Stimulated activated memory B cell treated with anti-CD40 and anti-IgM and Interleukin-4, amounts not matched to agents 10 μg/mL and 1 μg/mL and 100 μg/mL, for 72 hours (primary cell): ENCODE measurements at regions not wholly inside any gene's neighbourhood (a gene's known extent, or its start where the extent isn't known, plus 50 kb on each side); places are given as distances from the start of the nearest gene placed in this dataset.

Experiments
- ATAC-seq: fragments of 150-1000 bp; cut with Tn5 transposase; 2 replicates; pipeline ENCODE4 v1.10.0; 2021
- H3K27ac Mint-ChIP-seq: one replicate; pipeline ENCODE4 v1.8.0; 2022; ENCODE audit warnings: mild to moderate bottlenecking, mixed read lengths
- H3K27me3 Mint-ChIP-seq: one replicate; pipeline ENCODE4 v1.8.0; 2022; ENCODE audit warnings: mixed read lengths
- H3K36me3 Mint-ChIP-seq: one replicate; pipeline ENCODE4 v1.8.0; 2022; ENCODE audit warnings: mixed read lengths
- H3K4me1 Mint-ChIP-seq: one replicate; pipeline ENCODE4 v1.8.0; 2022; ENCODE audit warnings: mixed read lengths
- H3K4me3 Mint-ChIP-seq: one replicate; pipeline ENCODE4 v1.8.0; 2022; ENCODE audit warnings: mild to moderate bottlenecking, moderate library complexity, mixed read lengths
- H3K9me3 Mint-ChIP-seq: one replicate; pipeline ENCODE4 v1.8.0; 2022; ENCODE audit warnings: mixed read lengths

DNA sequence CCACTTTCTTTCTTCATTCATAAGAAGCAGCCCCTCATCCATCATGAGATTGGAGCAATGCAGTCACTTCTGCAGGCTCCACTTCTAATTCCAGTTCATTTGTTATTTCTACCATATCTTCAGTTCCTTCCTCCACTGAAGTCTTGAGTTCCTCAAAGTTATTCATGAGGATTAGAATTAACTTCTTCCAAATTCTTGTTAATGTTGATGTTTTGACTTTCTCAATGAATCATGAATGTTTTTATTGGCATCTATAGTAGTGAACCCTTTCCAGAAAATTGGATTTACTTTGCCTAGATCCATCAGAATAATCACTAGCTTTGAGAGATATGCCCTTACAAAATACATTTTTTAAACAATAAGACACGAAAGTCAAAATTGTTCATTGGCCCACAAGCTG, 2567.7 kb upstream of the PCDH20 start:
- Mint-ChIP-seq H3K4me3 (no peak overlapping the region), H3K9me3 (no peaks in the 10 kb centered on the region), H3K4me1 (no peaks in the 10 kb centered on the region), H3K27ac (no peak overlapping the region), H3K36me3 (no peaks in the 10 kb centered on the region), H3K27me3 (no peaks in the 10 kb centered on the region)
- ATAC-seq = no peak

GRCh38 chr13:63979951-63980350, 2564.3 kb upstream of the PCDH20 start:
- Mint-ChIP-seq H3K4me3 (no peak overlapping the region), H3K27ac (no peak overlapping the region), H3K9me3 (peaks cover 3% of the 10 kb centered on the region)

DNA sequence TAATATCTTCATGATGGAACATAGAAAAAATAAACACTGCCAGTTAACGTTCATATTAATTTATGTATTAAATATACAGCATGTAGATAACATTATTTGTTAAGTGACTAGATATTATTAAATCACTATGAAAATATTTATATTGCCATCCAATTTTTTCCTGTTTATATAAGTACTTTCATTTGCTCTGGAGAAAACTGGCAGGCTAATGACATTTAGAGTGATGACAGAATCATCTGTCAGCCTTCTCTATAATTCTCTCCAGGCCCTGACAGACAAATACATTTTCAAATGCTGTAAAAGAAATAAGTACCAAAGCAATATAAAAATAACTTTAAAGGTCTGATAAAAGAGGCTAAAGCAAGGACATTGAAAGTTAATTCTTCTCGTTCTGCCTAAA, 2556.7 kb upstream of the PCDH20 start:
- no peak overlapping the region for H3K4me3 Mint-ChIP-seq
- no peaks in the 10 kb centered on the region for H3K36me3 Mint-ChIP-seq
- H3K27me3 Mint-ChIP-seq = no peaks in the 10 kb centered on the region
- no peak for ATAC-seq
- peaks cover 19% of the 10 kb centered on the region for H3K9me3 Mint-ChIP-seq
- H3K27ac Mint-ChIP-seq = no peak overlapping the region
- H3K4me1 Mint-ChIP-seq = no peaks in the 10 kb centered on the region

More at GRCh38 chr13:63979951-63980350, 2564.3 kb upstream of the PCDH20 start:
- Mint-ChIP-seq H3K4me1 (no peaks in the 10 kb centered on the region), H3K27me3 (no peaks in the 10 kb centered on the region), H3K36me3 (no peaks in the 10 kb centered on the region)
- no peak for ATAC-seq

DNA sequence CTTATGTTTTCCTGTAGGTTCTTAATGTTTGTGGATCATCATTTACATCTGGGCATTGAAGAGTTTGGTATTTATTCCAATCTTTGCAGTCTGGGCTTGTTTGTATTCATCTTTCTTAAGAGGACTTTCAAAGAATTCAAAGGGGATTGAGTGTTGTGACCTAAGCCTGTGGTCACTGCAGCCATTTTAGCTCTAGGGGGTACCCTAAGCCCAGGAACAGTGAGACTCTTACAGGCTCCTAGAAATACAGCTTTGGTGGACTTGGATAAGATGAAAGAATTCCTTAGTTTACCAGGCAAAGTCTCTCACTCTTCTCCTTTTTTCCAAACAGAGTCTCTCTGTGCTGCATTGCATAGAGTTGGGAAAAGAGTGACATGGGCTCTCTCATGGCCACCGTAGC, 2539.0 kb upstream of the PCDH20 start:
- Mint-ChIP-seq H3K4me3 (no peak overlapping the region), H3K27me3 (no peaks in the 10 kb centered on the region), H3K9me3 (peaks cover 15% of the 10 kb centered on the region), H3K36me3 (no peaks in the 10 kb centered on the region), H3K4me1 (no peaks in the 10 kb centered on the region), H3K27ac (no peak overlapping the region)
- ATAC-seq = no peak

DNA sequence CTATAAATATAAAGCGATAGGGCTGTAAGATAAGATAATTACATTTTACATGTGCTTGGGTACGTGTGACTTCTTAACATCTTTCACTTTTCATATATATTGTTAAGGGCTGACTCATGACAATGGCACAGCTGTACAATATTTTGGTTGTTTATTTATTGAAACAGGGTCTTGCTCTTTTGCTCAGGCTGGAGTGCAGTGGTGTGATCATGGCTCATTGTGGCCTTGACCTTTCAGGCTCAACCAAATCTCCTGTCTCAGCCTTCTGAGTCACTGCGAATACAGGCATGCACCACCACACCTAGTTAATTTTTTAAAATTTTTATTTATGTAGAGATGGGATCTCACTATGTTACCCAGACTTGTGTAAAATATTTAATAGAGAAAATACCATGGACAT, 2532.4 kb upstream of the PCDH20 start:
- H3K4me1 Mint-ChIP-seq = no peaks in the 10 kb centered on the region
- H3K4me3 Mint-ChIP-seq = no peak overlapping the region
- no peak overlapping the region for H3K27ac Mint-ChIP-seq
- no peaks in the 10 kb centered on the region for H3K36me3 Mint-ChIP-seq
- H3K27me3 Mint-ChIP-seq = no peaks in the 10 kb centered on the region
- ATAC-seq = no peak
- H3K9me3 Mint-ChIP-seq = peaks cover 10% of the 10 kb centered on the region

- H3K4me3 Mint-ChIP-seq = no peak overlapping the region
- H3K36me3 Mint-ChIP-seq = no peaks in the 10 kb centered on the region
- H3K4me1 Mint-ChIP-seq = no peaks in the 10 kb centered on the region
- no peaks in the 10 kb centered on the region for H3K9me3 Mint-ChIP-seq
- no peak for ATAC-seq
- H3K27me3 Mint-ChIP-seq = no peaks in the 10 kb centered on the region
- H3K27ac Mint-ChIP-seq = no peak overlapping the region
Measured at GRCh38 chr13:63944911-63945310, 2529.3 kb upstream of the PCDH20 start.

DNA sequence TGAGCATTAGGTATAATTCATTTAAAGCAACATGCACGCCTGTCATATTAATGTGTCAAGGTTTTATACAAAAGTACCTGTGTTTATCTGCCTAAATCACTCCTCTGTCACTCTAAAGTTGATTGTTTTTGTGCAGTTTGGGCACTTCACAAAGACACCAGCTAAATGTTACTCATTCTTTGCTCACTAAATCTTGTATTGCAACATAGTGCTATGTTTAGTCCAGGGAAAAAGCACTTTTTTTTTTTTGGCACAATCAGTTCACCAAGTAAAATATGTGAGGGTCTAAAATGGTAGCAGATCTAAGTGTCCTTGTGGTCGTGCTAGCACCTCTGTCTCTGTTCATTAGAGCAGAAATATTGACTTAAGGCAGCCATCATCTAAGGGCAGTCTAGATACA, 2526.7 kb upstream of the PCDH20 start:
- Mint-ChIP-seq H3K27ac (no peak overlapping the region), H3K36me3 (no peaks in the 10 kb centered on the region), H3K4me3 (no peak overlapping the region), H3K9me3 (no peaks in the 10 kb centered on the region), H3K27me3 (no peaks in the 10 kb centered on the region), H3K4me1 (no peaks in the 10 kb centered on the region)
- no peak for ATAC-seq

DNA sequence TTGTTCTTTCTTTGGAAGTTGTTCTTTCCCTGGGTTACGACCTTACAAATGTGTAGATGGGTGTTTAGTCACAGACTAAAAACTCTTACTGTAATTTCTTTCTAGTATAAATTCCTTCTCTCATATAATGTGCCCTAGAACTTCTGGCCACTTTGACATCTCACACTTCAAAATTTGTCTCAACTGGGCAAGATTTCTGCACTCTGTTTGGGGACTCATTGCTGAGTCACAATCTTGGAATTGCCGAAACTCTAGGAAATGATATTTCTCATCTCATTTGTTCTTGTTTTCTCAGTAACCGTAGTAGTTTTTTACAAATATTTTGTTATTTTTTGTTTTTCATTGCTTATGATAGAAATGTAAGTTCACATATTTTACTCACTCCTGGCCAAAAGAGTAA, 2523.2 kb upstream of the PCDH20 start:
- Mint-ChIP-seq H3K36me3 (no peaks in the 10 kb centered on the region), H3K4me1 (no peaks in the 10 kb centered on the region), H3K4me3 (no peak overlapping the region), H3K27ac (no peak overlapping the region), H3K27me3 (no peaks in the 10 kb centered on the region), H3K9me3 (peaks cover 10% of the 10 kb centered on the region)
- no peak for ATAC-seq

DNA sequence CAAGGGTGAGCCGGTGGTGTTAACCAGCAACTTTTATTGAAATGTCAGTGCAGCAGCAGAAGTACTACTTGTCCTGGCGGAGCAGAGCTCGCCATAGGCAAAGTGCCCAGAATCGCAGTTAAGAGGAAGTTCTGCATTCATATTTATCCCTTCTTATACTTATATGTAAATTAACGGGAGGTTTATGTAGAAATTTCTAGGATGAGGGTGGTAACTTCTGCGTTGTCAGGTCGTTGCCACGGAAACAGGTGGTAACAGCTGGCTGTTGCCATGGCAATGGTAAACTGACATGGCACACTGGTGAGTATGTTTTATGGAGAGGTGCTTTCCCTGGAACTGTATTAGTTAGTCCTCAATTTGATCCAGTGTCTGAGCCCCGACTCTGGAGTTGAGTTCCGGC, 2494.9 kb upstream of the PCDH20 start:
- Mint-ChIP-seq H3K4me1 (no peaks in the 10 kb centered on the region), H3K4me3 (no peak overlapping the region), H3K27ac (no peak overlapping the region), H3K27me3 (no peaks in the 10 kb centered on the region), H3K36me3 (no peaks in the 10 kb centered on the region), H3K9me3 (no peaks in the 10 kb centered on the region)
- ATAC-seq = no peak

- H3K4me3 Mint-ChIP-seq = no peak overlapping the region
- H3K27ac Mint-ChIP-seq = no peak overlapping the region
- no peaks in the 10 kb centered on the region for H3K36me3 Mint-ChIP-seq
- H3K4me1 Mint-ChIP-seq = no peaks in the 10 kb centered on the region
- ATAC-seq = no peak
- H3K9me3 Mint-ChIP-seq = no peaks in the 10 kb centered on the region
- no peaks in the 10 kb centered on the region for H3K27me3 Mint-ChIP-seq
Measured at GRCh38 chr13:63909726-63910375, 2494.2 kb upstream of the PCDH20 start.

DNA sequence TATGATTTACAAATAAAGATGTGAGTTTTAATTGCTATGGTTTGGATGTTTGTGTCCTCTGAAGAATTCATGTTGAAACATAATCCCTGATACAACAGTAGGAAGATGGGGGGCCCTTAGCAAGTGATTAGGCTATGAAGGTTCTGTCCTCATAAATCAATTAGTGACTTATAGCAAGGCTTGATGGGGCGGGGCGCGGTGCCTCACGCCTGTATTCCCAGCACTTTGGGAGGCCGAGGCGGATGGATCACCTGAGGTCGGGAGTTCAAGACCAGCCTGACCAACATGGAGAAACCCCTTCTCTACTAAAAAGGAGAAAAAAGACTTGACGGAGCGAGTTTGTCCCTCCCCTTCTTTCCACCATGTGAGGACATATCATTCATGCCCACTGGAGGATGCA, 2486.5 kb upstream of the PCDH20 start:
- Mint-ChIP-seq H3K36me3 (no peaks in the 10 kb centered on the region), H3K4me3 (no peak overlapping the region), H3K4me1 (no peaks in the 10 kb centered on the region), H3K27me3 (no peaks in the 10 kb centered on the region), H3K27ac (no peak overlapping the region), H3K9me3 (no peaks in the 10 kb centered on the region)
- no peak for ATAC-seq

GRCh38 chr13:63901630-63902029, 2486.0 kb upstream of the PCDH20 start:
- Mint-ChIP-seq H3K4me1 (no peaks in the 10 kb centered on the region), H3K27me3 (no peaks in the 10 kb centered on the region), H3K36me3 (no peaks in the 10 kb centered on the region), H3K9me3 (no peaks in the 10 kb centered on the region), H3K27ac (no peak overlapping the region), H3K4me3 (no peak overlapping the region)
- no peak for ATAC-seq

GRCh38 chr13:63900406-63900805, 2484.8 kb upstream of the PCDH20 start:
- H3K36me3 Mint-ChIP-seq = no peaks in the 10 kb centered on the region
- ATAC-seq = no peak
- H3K27me3 Mint-ChIP-seq = no peaks in the 10 kb centered on the region
- H3K4me3 Mint-ChIP-seq = no peak overlapping the region
- no peaks in the 10 kb centered on the region for H3K9me3 Mint-ChIP-seq
- H3K4me1 Mint-ChIP-seq = no peaks in the 10 kb centered on the region
- no peak overlapping the region for H3K27ac Mint-ChIP-seq

GRCh38 chr13:63896321-63896720, 2480.7 kb upstream of the PCDH20 start:
- Mint-ChIP-seq H3K4me1 (no peaks in the 10 kb centered on the region), H3K27ac (no peak overlapping the region), H3K27me3 (no peaks in the 10 kb centered on the region), H3K36me3 (no peaks in the 10 kb centered on the region), H3K9me3 (no peaks in the 10 kb centered on the region), H3K4me3 (no peak overlapping the region)
- no peak for ATAC-seq

- Mint-ChIP-seq H3K27me3 (no peaks in the 10 kb centered on the region), H3K9me3 (peaks cover 2% of the 10 kb centered on the region), H3K36me3 (no peaks in the 10 kb centered on the region), H3K27ac (no peak overlapping the region), H3K4me1 (no peaks in the 10 kb centered on the region), H3K4me3 (no peak overlapping the region)
- no peak for ATAC-seq
Measured at GRCh38 chr13:63882052-63882451, 2466.4 kb upstream of the PCDH20 start.

DNA sequence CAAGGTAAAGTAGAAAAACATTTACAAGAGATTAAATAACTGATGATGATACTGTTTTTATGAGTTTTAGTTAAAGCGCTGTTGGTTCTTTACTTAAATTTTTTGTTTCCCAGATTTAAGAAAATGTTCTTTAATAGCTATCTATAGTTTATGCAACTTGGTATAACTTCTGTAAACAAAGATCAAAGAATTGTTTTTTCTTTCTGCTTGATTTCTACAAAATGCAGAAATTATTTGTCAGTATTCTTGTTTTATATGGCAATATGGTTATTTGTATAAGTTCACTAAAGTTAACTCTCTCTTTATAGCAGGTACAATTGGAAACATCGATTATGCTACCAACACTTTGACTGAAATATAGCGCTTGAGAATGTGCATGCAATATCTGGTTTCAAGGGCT, 2465.1 kb upstream of the PCDH20 start:
- Mint-ChIP-seq H3K36me3 (no peaks in the 10 kb centered on the region), H3K27ac (no peak overlapping the region), H3K9me3 (peaks cover 2% of the 10 kb centered on the region), H3K4me3 (no peak overlapping the region), H3K4me1 (no peaks in the 10 kb centered on the region), H3K27me3 (no peaks in the 10 kb centered on the region)
- ATAC-seq = no peak

DNA sequence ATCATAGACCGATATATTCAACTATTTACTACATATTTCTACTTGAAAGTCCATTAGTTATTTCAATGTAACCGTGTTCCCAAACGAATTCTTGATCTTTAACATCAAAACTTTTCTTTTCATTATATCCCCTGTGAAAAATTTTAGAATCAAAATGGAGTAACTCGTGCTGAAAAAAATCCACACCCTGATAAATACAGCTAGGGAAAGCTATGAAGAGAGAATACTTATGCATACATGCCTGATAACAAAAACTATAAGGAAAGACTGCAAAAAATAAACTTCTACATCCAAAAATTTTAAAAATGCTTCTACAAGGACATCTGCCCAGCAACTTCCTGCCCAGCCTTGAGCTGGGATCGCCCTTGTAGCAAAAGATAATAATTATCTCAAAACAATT, 2458.3 kb upstream of the PCDH20 start:
- Mint-ChIP-seq H3K4me3 (no peak overlapping the region), H3K27me3 (no peaks in the 10 kb centered on the region), H3K4me1 (no peaks in the 10 kb centered on the region), H3K27ac (no peak overlapping the region), H3K9me3 (peaks cover 4% of the 10 kb centered on the region), H3K36me3 (no peaks in the 10 kb centered on the region)
- no peak for ATAC-seq
